IMR-90 (cell line): ENCODE measurements at regions not wholly inside any gene's neighbourhood (a gene's known extent, or its start where the extent isn't known, plus 50 kb on each side); places are given as distances from the start of the nearest gene placed in this dataset.

Experiments
- ATAC-seq: fragments of 200-7000 bp; cut with Tn5 transposase; 2 replicates; pipeline ENCODE4 v1.9.1; 2020; ENCODE audit warnings: low read depth, mild to moderate bottlenecking, moderate library complexity
- BruUV-seq: library from RNA; stranded (reverse); fragments of 400-500 nt; replicated peaks from 2 replicates; lab custom pipeline; 2021; lab: Mats Ljungman, UMichigan
- CTCF ChIA-PET: fragments of 300-600 bp; formaldehyde crosslinking; extraction: SDS; loops from one replicate; lab custom pipeline; 2021; ENCODE audit warnings: antibody characterized with exemption; lab: Yijun Ruan, JAX
- POLR2A ChIA-PET: fragments of 300-600 bp; sonication (Branson Sonifier 250); formaldehyde crosslinking; loops from one replicate; lab custom pipeline; 2022; ENCODE audit warnings: antibody characterized with exemption; ENCODE audit not compliant: unreplicated experiment; lab: Charles Lee
- DNase-seq: peaks from one replicate; pipeline ENCODE4 v3.0.0; 2013
- H2AFZ ChIP-seq: replicated peaks from 2 replicates; pipeline ENCODE3; 2013; ENCODE audit warnings: low read length, mild to moderate bottlenecking; ENCODE audit not compliant: poor library complexity
- H2AK5ac ChIP-seq: 2 replicates; pipeline ENCODE4 v1.6.1; 2013; ENCODE audit warnings: low read depth, low read length, inconsistent platforms
- H2AK9ac ChIP-seq: replicated peaks from 2 replicates; pipeline ENCODE3; 2013; ENCODE audit warnings: mild to moderate bottlenecking, low read depth, low read length, moderate library complexity; ENCODE audit not compliant: poor library complexity
- H2BK120ac ChIP-seq: 2 replicates; pipeline ENCODE4 v1.6.1; 2013; ENCODE audit warnings: low read depth, low read length, inconsistent platforms
- H2BK15ac ChIP-seq: 3 replicates; pipeline ENCODE4 v1.6.1; 2013; ENCODE audit warnings: low read depth, low read length, inconsistent platforms
- H2BK20ac ChIP-seq: 2 replicates; pipeline ENCODE4 v1.6.1; 2013; ENCODE audit warnings: low read depth, mild to moderate bottlenecking, inconsistent platforms, low read length, moderate library complexity
- H2BK5ac ChIP-seq: 2 replicates; pipeline ENCODE4 v1.6.1; 2013; ENCODE audit warnings: mild to moderate bottlenecking, low read depth, low read length, inconsistent platforms; ENCODE audit not compliant: poor library complexity, severe bottlenecking
- H3K14ac ChIP-seq: replicated peaks from 2 replicates; pipeline ENCODE4 v1.6.1; 2013; ENCODE audit warnings: low read depth, low read length, inconsistent platforms
- H3K18ac ChIP-seq: 2 replicates; pipeline ENCODE4 v1.6.1; 2013; ENCODE audit warnings: low read depth, low read length, control low read depth
- H3K23ac ChIP-seq: 2 replicates; pipeline ENCODE4 v1.6.1; 2013; ENCODE audit warnings: low read depth, low read length, inconsistent platforms
- H3K27ac ChIP-seq: 2 replicates; pipeline ENCODE4 v1.5.1; 2013; ENCODE audit warnings: mild to moderate bottlenecking, control low read depth, low read length; ENCODE audit not compliant: insufficient read depth
- H3K27me3 ChIP-seq: 2 replicates; pipeline ENCODE4 v1.6.1; 2013; ENCODE audit warnings: low read length; ENCODE audit not compliant: control insufficient read depth, insufficient read depth
- H3K36me3 ChIP-seq: 2 replicates; pipeline ENCODE4 v1.6.1; 2013; ENCODE audit warnings: low read length, mixed read lengths; ENCODE audit not compliant: control insufficient read depth, insufficient read depth
- H3K4ac ChIP-seq: 2 replicates; pipeline ENCODE4 v1.6.1; 2013; ENCODE audit warnings: low read depth, low read length, inconsistent platforms
- H3K4me1 ChIP-seq: 2 replicates; pipeline ENCODE4 v1.6.1; 2013; ENCODE audit warnings: low read length, mixed read lengths; ENCODE audit not compliant: control insufficient read depth, insufficient read depth
- H3K4me2 ChIP-seq: 2 replicates; pipeline ENCODE4 v1.6.1; 2013; ENCODE audit warnings: low read depth, mild to moderate bottlenecking, control low read depth, low read length, moderate library complexity
- H3K4me3 ChIP-seq: 2 replicates; pipeline ENCODE4 v1.5.1; 2013; ENCODE audit warnings: low read depth, mild to moderate bottlenecking, control low read depth, low read length, moderate library complexity; ENCODE audit not compliant: insufficient read depth
- H3K56ac ChIP-seq: 2 replicates; pipeline ENCODE4 v1.6.1; 2013; ENCODE audit warnings: low read length, inconsistent platforms; ENCODE audit not compliant: insufficient read depth; ENCODE audit errors: extremely low read depth
- H3K79me1 ChIP-seq, 2 experiments: 2 replicates each; pipeline ENCODE4 v1.6.1; 2013; ENCODE audit warnings: low read length in 2 of 2, inconsistent platforms in 1 of 2, low read depth in 1 of 2
- H3K9ac ChIP-seq: 2 replicates; pipeline ENCODE4 v1.6.1; 2013; ENCODE audit warnings: low read depth, low read length, control low read depth
- H3K9me1 ChIP-seq: 2 replicates; pipeline ENCODE4 v1.6.1; 2013; ENCODE audit warnings: low read length, inconsistent platforms; ENCODE audit not compliant: insufficient read depth
- H3K9me3 ChIP-seq: 2 replicates; pipeline ENCODE4 v1.6.1; 2013; ENCODE audit warnings: low read length; ENCODE audit not compliant: control insufficient read depth, insufficient read depth
- H4K20me1 ChIP-seq: 2 replicates; pipeline ENCODE4 v1.6.1; 2013; ENCODE audit warnings: low read length, inconsistent platforms; ENCODE audit not compliant: insufficient read depth
- H4K5ac ChIP-seq: 2 replicates; pipeline ENCODE4 v1.6.1; 2013; ENCODE audit warnings: mild to moderate bottlenecking, low read depth, low read length, control low read depth
- H4K8ac ChIP-seq, 2 experiments: 2 replicates each; pipeline ENCODE4 v1.6.1; 2013; ENCODE audit warnings: low read depth in 2 of 2, low read length in 2 of 2, control low read depth in 1 of 2, inconsistent platforms in 1 of 2
- H4K91ac ChIP-seq: 2 replicates; pipeline ENCODE4 v1.6.1; 2013; ENCODE audit warnings: low read depth, low read length, inconsistent platforms; ENCODE audit not compliant: insufficient read depth
- BHLHE40 ChIP-seq: fragments of 150-350 bp; IDR thresholded peaks from 2 replicates; pipeline ENCODE4 v1.6.1; 2016; ENCODE audit warnings: mild to moderate bottlenecking, low read depth, low read length
- CEBPB ChIP-seq: IDR thresholded peaks from 2 replicates; pipeline ENCODE4 v1.6.1; 2012; ENCODE audit warnings: low read depth, low read length, improper control_type of control experiment
- CHD1 ChIP-seq: IDR thresholded peaks from 2 replicates; pipeline ENCODE4 v1.6.1; 2012; ENCODE audit warnings: low read depth, low read length, improper control_type of control experiment
- CTCF ChIP-seq: conservative IDR thresholded peaks from 2 replicates; pipeline ENCODE4 v1.5.1; 2012; ENCODE audit warnings: mild to moderate bottlenecking, low read depth, low read length, improper control_type of control experiment
- ELK1 ChIP-seq: fragments of 150-350 bp; IDR thresholded peaks from 2 replicates; pipeline ENCODE4 v1.6.1; 2016; ENCODE audit warnings: low read depth, mild to moderate bottlenecking, low read length, moderate library complexity, borderline replicate concordance
- FOS ChIP-seq: fragments of 150-350 bp; IDR thresholded peaks from 2 replicates; pipeline ENCODE4 v1.6.1; 2016; ENCODE audit warnings: low read depth, low read length
- MAFK ChIP-seq: IDR thresholded peaks from 2 replicates; pipeline ENCODE4 v1.6.1; 2012; ENCODE audit warnings: low read depth, low read length, improper control_type of control experiment
- MAZ ChIP-seq: IDR thresholded peaks from 2 replicates; pipeline ENCODE4 v1.6.1; 2012; ENCODE audit warnings: low read depth, mild to moderate bottlenecking, low read length, improper control_type of control experiment, moderate library complexity, borderline replicate concordance
- MXI1 ChIP-seq: IDR thresholded peaks from 2 replicates; pipeline ENCODE4 v1.6.1; 2012; ENCODE audit warnings: low read depth, mild to moderate bottlenecking, low read length, moderate library complexity, borderline replicate concordance
- NFE2L2 ChIP-seq: fragments of 150-350 bp; IDR thresholded peaks from 2 replicates; pipeline ENCODE4 v1.6.1; 2016; ENCODE audit warnings: low read depth, mild to moderate bottlenecking, low read length
- POLR2A ChIP-seq: IDR thresholded peaks from 2 replicates; pipeline ENCODE4 v1.6.1; 2012; ENCODE audit warnings: mild to moderate bottlenecking, low read depth, low read length
- RAD21 ChIP-seq: IDR thresholded peaks from 2 replicates; pipeline ENCODE4 v1.6.1; 2012; ENCODE audit warnings: low read length, improper control_type of control experiment
- RCOR1 ChIP-seq: IDR thresholded peaks from 2 replicates; pipeline ENCODE4 v1.6.1; 2012; ENCODE audit warnings: mild to moderate bottlenecking, low read length, improper control_type of control experiment; ENCODE audit not compliant: insufficient replicate concordance
- RFX5 ChIP-seq: IDR thresholded peaks from 2 replicates; pipeline ENCODE4 v1.8.0; 2012; ENCODE audit warnings: low read depth, mild to moderate bottlenecking, low read length, moderate library complexity
- SMC3 ChIP-seq: fragments of 150-350 bp; IDR thresholded peaks from 2 replicates; pipeline ENCODE4 v1.6.1; 2016; ENCODE audit warnings: low read depth, mild to moderate bottlenecking, antibody characterized with exemption, low read length, moderate library complexity
- USF2 ChIP-seq: fragments of 150-350 bp; IDR thresholded peaks from 2 replicates; pipeline ENCODE4 v1.6.1; 2017; ENCODE audit warnings: mild to moderate bottlenecking, antibody characterized with exemption, low read length, low read depth
- WGBS, 2 experiments: methylation state at CpG; one replicate each; pipeline versions ENCODE4 v1.1.5 to v1.1.7; 2013; ENCODE audit warnings: missing lambda C conversion rate in 2 of 2; ENCODE audit not compliant: insufficient read length in 1 of 2; ENCODE audit errors: extremely low coverage in 2 of 2; 5-methylcytosine and 5-hydroxymethylcytosine counted together
- dilution Hi-C: fragments of 300-500 bp; cut with HindIII; formaldehyde crosslinking; loops from one replicate; pipeline ENCODE4 v1.14.3; 2018; ENCODE audit warnings: low sequenced_read_pairs; ENCODE audit not compliant: unreplicated experiment
- in situ Hi-C: fragments of 300-500 bp; cut with MboI; formaldehyde crosslinking; loops from 3 replicates; pipeline ENCODE4 v1.14.3; 2019; ENCODE audit warnings: low sequenced_read_pairs, inconsistent platforms, mixed read lengths
- intact Hi-C: fragments of 100-400 bp; cut with micrococcal nuclease; formaldehyde crosslinking; loops from 2 replicates; pipeline ENCODE4 v1.10.0; 2022

GRCh38 chr4:127482049-127482448 lies 150.7 kb upstream of the INTU start:
- Histone ChIP-seq H3K18ac (no peak overlapping the region), H3K36me3 (no peaks in the 10 kb centered on the region), H3K14ac (no peak overlapping the region), H4K20me1 (no peaks in the 10 kb centered on the region), H3K23ac (no peak overlapping the region), H3K27ac (no peak overlapping the region), H2BK15ac (no peak overlapping the region), H2AK5ac (no peak overlapping the region), H4K8ac (no peak overlapping the region), H2BK120ac (no peak overlapping the region), H4K5ac (no peak overlapping the region), H3K79me1 (no peaks in the 10 kb centered on the region), H3K9ac (no peak overlapping the region), H3K4me3 (no peak overlapping the region), H3K4me1 (no peaks in the 10 kb centered on the region), H3K9me3 (no peaks in the 10 kb centered on the region), H3K9me1 (no peaks in the 10 kb centered on the region), H3K56ac (no peak overlapping the region), H3K4ac (no peak overlapping the region), H3K27me3 (no peaks in the 10 kb centered on the region), H2BK20ac (no peak overlapping the region), H2AFZ (no peak overlapping the region), H4K91ac (no peak overlapping the region), H2AK9ac (no peak overlapping the region), H3K4me2 (no peak overlapping the region), H2BK5ac (no peak overlapping the region)
- intact Hi-C loops: loop anchor here (10.0 kb wide), 1 partner anchor 877 kb away; no protein-coding TSS in a partner anchor
- POLR2A ChIA-PET: no interaction called here
- WGBS, 2 experiments: no CpG with 5 or more reads among the region's 1 CpG
- TF ChIP-seq POLR2A (no peak), SMC3 (no peak), RCOR1 (no peak), MXI1 (no peak), MAZ (no peak), MAFK (no peak), BHLHE40 (no peak), FOS (no peak), ELK1 (no peak), USF2 (no peak), CTCF (no peak), NFE2L2 (no peak), CHD1 (no peak), RFX5 (no peak), RAD21 (no peak), CEBPB (no peak)
- CTCF ChIA-PET: no interaction called here
- dilution Hi-C loops: no loop called here
- no peak for ATAC-seq
- in situ Hi-C loops: no loop called here
- no peak for DNase-seq
- no TSS peak for BruUV-seq
